IPS DF 4.7 (cell line): ENCODE measurements at regions not wholly inside any gene's neighbourhood (a gene's known extent, or its start where the extent isn't known, plus 50 kb on each side); places are given as distances from the start of the nearest gene placed in this dataset.
"Not testable (repeated sequence)": the region's sequence is repeated elsewhere in the genome, so short reads cannot be mapped to it uniquely, and the experiment has no call there.

ENCODE experiments used
- DNase-seq: peaks from one replicate; pipeline ENCODE4 v3.0.0-alpha.2; 2013; ENCODE audit warnings: low spot score; ENCODE audit errors: extremely low read depth

- not testable (repeated sequence) for DNase-seq
Observed at GRCh38 chr2:7878266-7878665, 803.6 kb upstream of the ID2 start.

- peak; percentile 68 for DNase-seq
Observed at GRCh38 chr2:7878786-7879482, 802.9 kb upstream of the ID2 start.

- DNase-seq: no peak
Observed at GRCh38 chr2:7879483-7879835, 802.4 kb upstream of the ID2 start.

GRCh38 chr2:7880126-7880525, 801.7 kb upstream of the ID2 start:
- no peak for DNase-seq

- no peak for DNase-seq
Observed at GRCh38 chr2:7880566-7880965, 801.3 kb upstream of the ID2 start.

GRCh38 chr2:7881063-7881462, 800.8 kb upstream of the ID2 start:
- no peak for DNase-seq

GRCh38 chr2:7881466-7881865, 800.4 kb upstream of the ID2 start:
- DNase-seq: no peak

- DNase-seq: no peak
Observed at GRCh38 chr2:7882296-7882695, 799.6 kb upstream of the ID2 start.

- DNase-seq: no peak
Observed at GRCh38 chr2:7884338-7884737, 797.5 kb upstream of the ID2 start.

GRCh38 chr2:7886666-7887065, 795.2 kb upstream of the ID2 start:
- no peak for DNase-seq

- DNase-seq: no peak
Observed at GRCh38 chr2:7887441-7887840, 794.4 kb upstream of the ID2 start.

- no peak for DNase-seq
Observed at GRCh38 chr2:7888876-7889275, 793.0 kb upstream of the ID2 start.

- DNase-seq: peak; percentile 93
Observed at GRCh38 chr2:7891312-7891711, 790.5 kb upstream of the ID2 start.

GRCh38 chr2:7895289-7895688, 786.6 kb upstream of the ID2 start:
- DNase-seq: no peak

GRCh38 chr2:7896940-7897487, 784.8 kb upstream of the ID2 start:
- DNase-seq: no peak

GRCh38 chr2:7899241-7899640, 782.6 kb upstream of the ID2 start:
- no peak for DNase-seq

- no peak for DNase-seq
Observed at GRCh38 chr2:7899923-7900322, 781.9 kb upstream of the ID2 start.

GRCh38 chr2:7900593-7900992, 781.3 kb upstream of the ID2 start:
- no peak for DNase-seq

- no peak for DNase-seq
Observed at GRCh38 chr2:7902251-7902765, 779.5 kb upstream of the ID2 start.

GRCh38 chr2:7904319-7904718, 777.5 kb upstream of the ID2 start:
- no peak for DNase-seq

- no peak for DNase-seq
Observed at GRCh38 chr2:7905756-7906155, 776.1 kb upstream of the ID2 start.

GRCh38 chr2:7906431-7906830, 775.4 kb upstream of the ID2 start:
- DNase-seq: no peak

- DNase-seq: no peak
Observed at GRCh38 chr2:7907041-7907440, 774.8 kb upstream of the ID2 start.
